Activated T-cell treated with anti-CD3 and anti-CD28 coated beads, Interleukin-2, amount 50 U/mL, for 72 hours (primary cell): ENCODE measurements at regions not wholly inside any gene's neighbourhood (a gene's known extent, or its start where the extent isn't known, plus 50 kb on each side); places are given as distances from the start of the nearest gene placed in this dataset.

Experiments
- ATAC-seq, 2 donors: fragments of 150-1000 bp; cut with Tn5 transposase; replicated peaks in 1 of 2; 2 replicates each; pipeline ENCODE4 v1.10.0; 2021; ENCODE audit warnings: moderate library complexity in 2 of 2, mild to moderate bottlenecking in 1 of 2
- DNase-seq, 2 donors: peaks; one replicate each; pipeline ENCODE4 v3.0.0; 2021 to 2022; ENCODE audit warnings: mixed read lengths in 1 of 2
- H3K27ac Mint-ChIP-seq: one replicate; pipeline ENCODE4 v1.8.0; 2022; ENCODE audit warnings: mild to moderate bottlenecking, moderate library complexity, mixed read lengths
- H3K27me3 Mint-ChIP-seq: one replicate; pipeline ENCODE4 v1.8.0; 2022; ENCODE audit warnings: low read depth, mixed read lengths
- H3K36me3 Mint-ChIP-seq, 2 donors: one replicate each; pipeline ENCODE4 v1.8.0; 2022; ENCODE audit warnings: mixed read lengths in 2 of 2, mild to moderate bottlenecking in 1 of 2; ENCODE audit not compliant: insufficient read depth in 2 of 2
- H3K4me1 Mint-ChIP-seq: one replicate; pipeline ENCODE4 v1.8.0; 2022; ENCODE audit warnings: low read depth, mixed read lengths
- H3K4me3 Mint-ChIP-seq, 2 donors: one replicate each; pipeline ENCODE4 v1.8.0; 2022; ENCODE audit warnings: mild to moderate bottlenecking in 2 of 2, mixed read lengths in 2 of 2, moderate library complexity in 2 of 2
- H3K9me3 Mint-ChIP-seq, 2 donors: one replicate each; pipeline ENCODE4 v1.8.0; 2022; ENCODE audit warnings: mixed read lengths in 2 of 2

DNA sequence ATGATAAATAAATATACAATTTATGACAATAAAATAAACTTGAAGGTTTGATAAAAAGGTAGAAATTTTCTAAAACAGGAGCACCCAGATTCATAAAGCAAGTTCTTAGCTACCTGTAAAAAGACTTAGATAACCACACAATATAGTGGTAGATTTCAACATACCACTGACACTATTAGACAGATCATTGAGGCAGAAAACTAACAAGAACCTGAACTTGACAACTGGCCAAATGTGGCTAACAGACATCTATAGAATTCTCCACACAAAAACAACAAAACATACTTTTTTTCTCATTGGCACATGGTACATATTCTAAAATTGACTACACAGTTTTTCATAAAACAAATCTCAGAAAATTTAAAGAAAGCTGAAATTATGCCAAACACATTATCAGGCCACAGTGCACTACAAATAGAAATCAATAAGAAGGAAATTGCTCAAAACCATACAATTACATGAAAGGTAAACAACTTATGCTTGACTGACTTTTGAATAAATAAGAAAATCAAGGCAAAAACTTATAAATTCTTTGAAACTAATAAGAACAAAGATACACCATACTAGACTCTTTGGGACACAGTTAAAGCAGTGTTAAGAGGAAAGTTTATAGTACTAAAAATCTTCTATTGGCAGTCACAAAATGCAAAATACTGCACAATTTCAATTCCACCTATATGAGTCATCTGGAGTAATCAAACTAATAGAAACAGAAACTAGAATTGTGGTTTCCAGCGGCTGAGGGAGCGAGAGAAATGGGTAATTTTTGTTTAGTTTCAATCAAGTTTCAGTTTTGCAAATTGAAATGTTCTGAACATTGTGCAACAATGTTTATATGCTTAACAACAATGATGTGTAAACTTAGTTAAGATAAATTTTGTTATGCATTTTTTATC is 925.6 kb downstream of the SH3BGRL start:
- peaks cover 1 to 6% of the 10 kb centered on the region in 2 donors for H3K36me3 Mint-ChIP-seq
- H3K4me1 Mint-ChIP-seq, result peaks cover 13% of the 10 kb centered on the region
- ATAC-seq, result peak; percentile 55 to 75

GRCh38 chrX:82134378-82134777 is 932.5 kb downstream of the SH3BGRL start:
- Mint-ChIP-seq H3K27me3 (peaks cover 6% of the 10 kb centered on the region), H3K4me3 (no peak overlapping the region), H3K36me3 (peaks cover 4 to 10% of the 10 kb centered on the region in 2 donors), H3K4me1 (no peaks in the 10 kb centered on the region), H3K27ac (no peak overlapping the region), H3K9me3 (peaks cover 8 to 9% of the 10 kb centered on the region in 2 donors)
- DNase-seq (no peak), ATAC-seq (no peak)

More for the DNA sequence above, 925.6 kb downstream of the SH3BGRL start:
- no peak for DNase-seq
- H3K4me3 Mint-ChIP-seq, result no peak overlapping the region
- H3K9me3 Mint-ChIP-seq, result peaks cover 3 to 5% of the 10 kb centered on the region in 2 donors
- no peak overlapping the region for H3K27ac Mint-ChIP-seq
- H3K27me3 Mint-ChIP-seq, result peaks cover 16% of the 10 kb centered on the region

DNA sequence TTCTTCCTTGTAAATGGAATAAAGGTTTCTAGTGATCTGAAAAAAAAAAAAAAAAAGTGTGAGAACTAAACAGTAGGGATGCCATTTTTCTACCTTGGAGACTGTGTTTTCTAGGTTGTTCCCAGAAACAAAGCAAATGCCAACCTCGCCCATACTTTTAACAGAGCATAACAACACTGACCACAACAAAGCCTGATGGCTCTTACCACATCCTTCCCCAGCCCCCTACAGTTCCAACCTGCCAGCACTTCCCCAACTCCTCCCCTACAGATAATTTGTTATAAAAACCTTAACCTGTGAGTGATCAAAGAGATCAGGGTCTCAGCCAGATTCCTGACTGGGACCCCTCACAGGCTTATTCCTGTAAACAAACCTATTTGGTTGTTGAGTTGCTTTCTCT is 940.0 kb downstream of the SH3BGRL start:
- Mint-ChIP-seq H3K27me3 (peaks cover 16% of the 10 kb centered on the region), H3K9me3 (peaks cover 0 to 8% of the 10 kb centered on the region in 2 donors), H3K4me3 (no peak overlapping the region), H3K36me3 (peaks cover 2% of the 10 kb centered on the region in 2 donors), H3K27ac (no peak overlapping the region), H3K4me1 (peaks cover 20% of the 10 kb centered on the region)
- ATAC-seq, result no peak
- peak in 1 of 2 donors; percentile 1 for DNase-seq

GRCh38 chrX:82161195-82161594 is 959.3 kb downstream of the SH3BGRL start:
- ATAC-seq (no peak), DNase-seq (no peak)
- Mint-ChIP-seq H3K4me1 (no peaks in the 10 kb centered on the region), H3K27me3 (peaks cover 3% of the 10 kb centered on the region), H3K27ac (no peak overlapping the region), H3K4me3 (no peak overlapping the region), H3K9me3 (peaks cover 3 to 5% of the 10 kb centered on the region in 2 donors), H3K36me3 (peaks cover 0 to 3% of the 10 kb centered on the region in 2 donors)

GRCh38 chrX:82163701-82164100 is 961.8 kb downstream of the SH3BGRL start:
- Mint-ChIP-seq H3K4me3 (no peak overlapping the region), H3K9me3 (peaks cover 5 to 11% of the 10 kb centered on the region in 2 donors), H3K4me1 (no peaks in the 10 kb centered on the region), H3K27me3 (peaks cover 10% of the 10 kb centered on the region), H3K36me3 (peaks cover 2 to 4% of the 10 kb centered on the region in 2 donors), H3K27ac (no peak overlapping the region)
- no peak for DNase-seq
- no peak for ATAC-seq

DNA sequence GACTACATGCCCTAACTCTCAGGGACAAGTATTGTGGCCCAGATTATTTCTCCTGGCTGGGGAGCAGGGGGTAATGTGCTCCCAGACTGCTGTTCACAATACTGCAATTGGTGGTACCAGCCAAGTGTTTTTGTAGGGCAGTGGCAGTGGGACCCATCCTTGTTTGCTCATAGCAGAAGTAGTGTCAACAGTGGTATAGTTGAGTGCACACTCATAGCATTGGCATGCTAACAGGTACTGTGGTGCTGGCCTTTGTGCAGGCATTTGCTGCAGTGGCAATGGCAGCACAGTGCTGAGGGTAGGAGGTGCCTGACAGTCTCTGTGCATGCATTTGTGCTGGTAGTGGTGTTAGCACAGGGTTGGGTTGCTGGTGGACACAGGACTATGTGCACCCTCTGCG is 995.0 kb downstream of the SH3BGRL start:
- H3K27me3 Mint-ChIP-seq, result no peaks in the 10 kb centered on the region
- H3K27ac Mint-ChIP-seq, result no peak overlapping the region
- H3K36me3 Mint-ChIP-seq, result no peaks in the 10 kb centered on the region
- no peak for DNase-seq
- H3K4me3 Mint-ChIP-seq, result no peak overlapping the region
- H3K4me1 Mint-ChIP-seq, result no peaks in the 10 kb centered on the region
- peaks cover 2 to 3% of the 10 kb centered on the region in 2 donors for H3K9me3 Mint-ChIP-seq
- ATAC-seq, result no peak

DNA sequence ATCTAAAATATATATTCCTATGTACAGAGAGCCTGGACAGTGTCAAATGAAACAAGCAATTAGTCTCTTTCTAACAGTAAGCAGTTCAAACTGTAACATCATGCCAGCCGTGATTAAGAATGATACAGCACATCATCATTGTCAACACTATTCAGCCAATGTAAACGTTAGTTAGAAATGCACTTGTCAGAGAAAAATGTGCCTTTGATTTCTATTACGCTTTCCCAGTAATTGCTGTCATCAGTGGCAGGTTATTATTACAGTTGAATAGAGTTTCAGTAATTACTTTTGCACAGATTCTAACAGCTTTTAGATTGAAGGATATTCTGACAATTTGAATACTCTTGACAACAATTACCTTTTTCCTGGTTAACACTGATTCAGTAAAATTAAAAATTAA is 1007.1 kb downstream of the SH3BGRL start:
- H3K4me1 Mint-ChIP-seq, result no peaks in the 10 kb centered on the region
- ATAC-seq, result no peak
- no peaks in the 10 kb centered on the region for H3K9me3 Mint-ChIP-seq

DNA sequence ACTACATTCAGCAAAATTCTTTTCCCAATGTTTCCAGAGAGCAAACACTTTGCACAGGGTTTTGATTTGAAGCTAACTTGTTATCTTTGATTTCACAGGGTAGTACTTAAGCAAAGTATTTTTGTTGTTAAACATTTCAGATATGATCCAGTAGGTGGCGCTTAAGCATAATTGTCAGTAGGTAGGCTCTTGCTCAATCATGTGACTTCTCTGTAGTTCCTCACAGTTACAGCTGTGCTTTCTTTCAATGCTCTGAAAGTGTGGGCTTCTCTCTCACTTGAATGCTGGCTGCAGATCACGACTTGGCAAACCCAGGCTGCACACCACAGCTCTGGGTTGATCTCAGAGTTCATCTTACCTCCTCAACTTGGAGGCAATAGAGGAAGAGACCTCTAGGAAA is 1016.5 kb downstream of the SH3BGRL start:
- DNase-seq, result no peak
- ATAC-seq, result peak in 1 of 2 donors; percentile 54
- peaks cover 0 to 3% of the 10 kb centered on the region in 2 donors for H3K36me3 Mint-ChIP-seq
- no peaks in the 10 kb centered on the region for H3K4me1 Mint-ChIP-seq
- H3K27ac Mint-ChIP-seq, result no peak overlapping the region
- peaks cover 5% of the 10 kb centered on the region for H3K27me3 Mint-ChIP-seq
- no peaks in the 10 kb centered on the region for H3K9me3 Mint-ChIP-seq
- H3K4me3 Mint-ChIP-seq, result no peak overlapping the region

More for the DNA sequence above, 1007.1 kb downstream of the SH3BGRL start:
- Mint-ChIP-seq H3K36me3 (peaks cover 0 to 1% of the 10 kb centered on the region in 2 donors), H3K27me3 (no peaks in the 10 kb centered on the region), H3K27ac (no peak overlapping the region), H3K4me3 (no peak overlapping the region)
- no peak for DNase-seq

- H3K4me3 Mint-ChIP-seq, result no peak overlapping the region
- H3K4me1 Mint-ChIP-seq, result no peaks in the 10 kb centered on the region
- no peaks in the 10 kb centered on the region for H3K9me3 Mint-ChIP-seq
- no peak overlapping the region for H3K27ac Mint-ChIP-seq
- peaks cover 5% of the 10 kb centered on the region for H3K27me3 Mint-ChIP-seq
- H3K36me3 Mint-ChIP-seq, result peaks cover 0 to 3% of the 10 kb centered on the region in 2 donors
- DNase-seq (no peak), ATAC-seq (no peak)
Observed at GRCh38 chrX:82219129-82219528, 1017.2 kb downstream of the SH3BGRL start.

GRCh38 chrX:82224961-82225360 is 1023.1 kb downstream of the SH3BGRL start:
- DNase-seq (no peak), ATAC-seq (no peak)
- Mint-ChIP-seq H3K27me3 (no peaks in the 10 kb centered on the region), H3K4me1 (no peaks in the 10 kb centered on the region), H3K36me3 (peaks cover 0 to 2% of the 10 kb centered on the region in 2 donors), H3K27ac (no peak overlapping the region), H3K4me3 (no peak overlapping the region), H3K9me3 (peaks cover 0 to 4% of the 10 kb centered on the region in 2 donors)

DNA sequence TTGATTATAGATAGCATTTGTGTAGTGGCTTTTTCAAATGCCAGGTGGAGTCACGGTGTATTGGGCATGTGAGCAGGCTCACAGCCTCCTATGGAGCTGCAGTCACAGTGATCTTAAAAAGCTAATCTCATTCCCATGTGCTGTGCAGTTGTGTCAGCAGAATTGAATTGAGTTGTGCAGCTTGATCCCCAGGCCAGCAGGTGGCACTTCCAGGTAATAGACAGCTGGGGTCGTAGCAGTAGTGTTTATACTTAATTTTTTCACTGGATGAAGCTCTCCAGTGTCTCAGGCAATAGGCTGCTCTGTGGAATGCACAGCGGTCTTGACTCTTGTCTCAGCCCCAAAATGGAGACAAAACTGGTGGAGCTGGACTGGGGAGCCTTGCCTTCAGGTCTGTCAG is 1028.1 kb downstream of the SH3BGRL start:
- no peak for DNase-seq
- Mint-ChIP-seq H3K27ac (no peak overlapping the region), H3K27me3 (no peaks in the 10 kb centered on the region), H3K4me3 (no peak overlapping the region), H3K9me3 (peaks cover 0 to 5% of the 10 kb centered on the region in 2 donors), H3K4me1 (no peaks in the 10 kb centered on the region), H3K36me3 (peaks cover 0 to 2% of the 10 kb centered on the region in 2 donors)
- ATAC-seq, result no peak

DNA sequence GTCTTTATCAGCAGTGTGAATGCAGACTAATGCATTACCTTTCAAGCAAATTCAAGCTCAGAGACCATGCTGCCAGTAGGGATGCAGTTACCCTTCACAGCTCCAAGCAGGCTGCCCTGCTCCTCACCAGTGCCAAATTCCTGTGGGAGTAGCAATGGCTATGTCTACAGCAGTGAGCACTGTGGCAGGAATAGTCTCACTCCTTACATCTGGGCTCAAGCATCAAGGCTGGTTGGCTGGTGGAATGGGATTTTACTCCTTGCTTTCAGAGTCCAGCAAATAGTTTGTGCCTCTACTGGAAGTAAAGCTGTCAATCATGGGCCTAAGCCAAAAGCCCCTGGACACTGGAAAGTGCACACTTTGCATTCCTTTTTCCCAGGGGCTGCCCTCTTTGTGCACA is 1030.8 kb downstream of the SH3BGRL start:
- Mint-ChIP-seq H3K4me1 (no peaks in the 10 kb centered on the region), H3K4me3 (no peak overlapping the region), H3K27me3 (no peaks in the 10 kb centered on the region), H3K9me3 (peaks cover 5 to 14% of the 10 kb centered on the region in 2 donors), H3K36me3 (peaks cover 0 to 2% of the 10 kb centered on the region in 2 donors), H3K27ac (no peak overlapping the region)
- DNase-seq, result no peak
- no peak for ATAC-seq

DNA sequence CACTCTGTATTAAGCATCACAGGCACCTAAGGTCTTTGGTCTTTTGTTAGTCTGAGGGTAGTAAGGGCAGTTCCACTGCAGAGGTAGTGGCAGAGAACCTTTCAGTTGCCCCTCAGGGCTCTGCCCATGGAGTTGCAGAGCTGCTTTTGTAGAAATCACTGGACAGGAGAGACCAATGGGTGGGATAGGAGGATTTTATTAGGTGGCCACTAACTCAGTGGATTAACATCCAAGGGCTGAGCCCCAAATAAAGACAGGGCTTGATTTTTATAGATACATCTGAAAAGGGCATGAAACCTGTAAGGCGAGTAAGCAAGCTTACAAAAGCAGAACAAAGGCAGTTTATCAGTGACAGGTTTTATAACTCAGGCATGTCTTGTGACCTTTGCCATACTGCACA is 1035.4 kb downstream of the SH3BGRL start:
- Mint-ChIP-seq H3K27ac (no peak overlapping the region), H3K4me1 (no peaks in the 10 kb centered on the region), H3K9me3 (peaks cover 10 to 17% of the 10 kb centered on the region in 2 donors), H3K27me3 (peaks cover 5% of the 10 kb centered on the region), H3K4me3 (no peak overlapping the region), H3K36me3 (no peaks in the 10 kb centered on the region)
- ATAC-seq (no peak), DNase-seq (no peak)
